MM.1S (cell line): ENCODE measurements at regions not wholly inside any gene's neighbourhood (a gene's known extent, or its start where the extent isn't known, plus 50 kb on each side); places are given as distances from the start of the nearest gene placed in this dataset.

Experiments
- EZH2 ChIP-seq: fragments of 300-600 bp; sonication (generic); optimal IDR thresholded peaks from 2 replicates; pipeline ENCODE3; 2017; ENCODE audit warnings: low read depth, mild to moderate bottlenecking, antibody characterized with exemption, low read length, mixed read lengths
- EZH2phosphoT487 ChIP-seq: fragments of 300-600 bp; sonication (generic); IDR thresholded peaks from 2 replicates; pipeline ENCODE4 v1.6.1; 2018; ENCODE audit warnings: antibody characterized with exemption, low read length

DNA sequence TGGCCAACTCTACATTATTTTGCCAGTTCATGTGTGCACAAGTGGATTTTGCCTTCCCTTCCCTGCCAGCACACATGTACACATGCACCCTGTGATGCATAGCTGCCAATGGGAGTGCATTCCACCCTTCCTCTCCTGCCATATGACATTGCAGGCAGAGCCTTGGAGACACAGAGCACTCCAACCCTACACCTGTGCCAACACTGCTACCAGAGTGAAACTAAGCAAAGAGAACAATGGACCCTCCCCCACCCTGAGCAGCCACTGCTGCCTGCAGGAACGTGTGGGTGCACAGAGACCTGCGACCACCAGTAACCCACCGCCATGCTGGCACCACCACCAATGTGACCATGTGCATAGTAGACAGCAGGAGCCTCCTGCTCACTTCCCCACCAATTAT, 78.4 kb downstream of the ITM2A start:
- TF ChIP-seq EZH2phosphoT487 (no peak), EZH2 (no peak)
